Breast epithelium (tissue), 3 donors: ENCODE measurements at regions not wholly inside any gene's neighbourhood (a gene's known extent, or its start where the extent isn't known, plus 50 kb on each side); places are given as distances from the start of the nearest gene placed in this dataset.

Experiments used
- CTCF ChIP-seq, 3 donors: fragments of 450-650 bp; IDR thresholded peaks; one replicate each; pipeline ENCODE4 v1.5.1; 2016 to 2017; ENCODE audit warnings: antibody characterized with exemption in 3 of 3, mild to moderate bottlenecking in 3 of 3, moderate library complexity in 3 of 3
- POLR2AphosphoS5 ChIP-seq, 3 donors: sonication (generic); formaldehyde crosslinking; IDR thresholded peaks; one replicate each; pipeline ENCODE4 v1.6.1; 2017; ENCODE audit warnings: antibody characterized with exemption in 3 of 3

GRCh38 chr3:66823532-66823931 is 174.6 kb upstream of the KBTBD8 start:
- TF ChIP-seq POLR2AphosphoS5 (IDR thresholded peaks at IDR 0.05) (no peak), CTCF (IDR thresholded peaks at IDR 0.05) (no peak)
